Small intestine (tissue), 7 donors: ENCODE measurements at regions not wholly inside any gene's neighbourhood (a gene's known extent, or its start where the extent isn't known, plus 50 kb on each side); places are given as distances from the start of the nearest gene placed in this dataset.

Experiments used
- DNase-seq, 2 donors: peaks; one replicate each; pipeline versions ENCODE4 v3.0.0 to v3.0.0-alpha.2; 2013
- FAIRE-seq: peaks from 2 replicates; lab custom pipeline; 2012; peaks lifted over from hg19 to GRCh38; lab: Jason Lieb, UNC
- H3K27ac ChIP-seq, 3 donors: one replicate each; pipeline ENCODE4 v1.5.1; 2013; ENCODE audit warnings: low read length in 2 of 3, mild to moderate bottlenecking in 2 of 3, control low read depth in 1 of 3, inconsistent platforms in 1 of 3, low read depth in 1 of 3, moderate library complexity in 1 of 3
- H3K27me3 ChIP-seq, 3 donors: one replicate each; pipeline ENCODE4 v1.6.1; 2013; ENCODE audit warnings: low read length in 3 of 3, inconsistent platforms in 1 of 3; ENCODE audit not compliant: control insufficient read depth in 3 of 3, insufficient read depth in 3 of 3
- H3K36me3 ChIP-seq, 3 donors: one replicate each; pipeline ENCODE4 v1.6.1; 2013; ENCODE audit warnings: low read length in 3 of 3, inconsistent platforms in 1 of 3, low read depth in 1 of 3, mild to moderate bottlenecking in 1 of 3, moderate library complexity in 1 of 3; ENCODE audit not compliant: control insufficient read depth in 3 of 3, insufficient read depth in 2 of 3
- H3K4me1 ChIP-seq, 3 donors: one replicate each; pipeline ENCODE4 v1.6.1; 2013; ENCODE audit warnings: low read length in 2 of 3, inconsistent platforms in 1 of 3, low read depth in 1 of 3, mild to moderate bottlenecking in 1 of 3, moderate library complexity in 1 of 3; ENCODE audit not compliant: control insufficient read depth in 3 of 3, insufficient read depth in 2 of 3
- H3K4me3 ChIP-seq, 3 donors: one replicate each; pipeline ENCODE4 v1.5.1; 2013; ENCODE audit warnings: low read length in 3 of 3, control low read depth in 1 of 3, inconsistent platforms in 1 of 3, low read depth in 1 of 3, mild to moderate bottlenecking in 1 of 3, moderate library complexity in 1 of 3
- H3K9me3 ChIP-seq, 2 donors: one replicate each; pipeline ENCODE4 v1.6.1; 2013; ENCODE audit warnings: low read depth in 1 of 2, low read length in 1 of 2; ENCODE audit not compliant: control insufficient read depth in 2 of 2, insufficient read depth in 1 of 2
- WGBS, 3 donors: extraction: QIAGEN DNeasy Blood & Tissue Kit; methylation state at CpG; one replicate each; pipeline ENCODE4 v1.1.7; 2013; 5-methylcytosine and 5-hydroxymethylcytosine counted together
- donor health status: healthy with polysubstance abuse.
- donor health status: control.
- donor health status: control.
- donor health status: Bipolar disorder and iron deficiency.
- donor health status: healthy.

- H3K4me3 ChIP-seq = no peak overlapping the region
- H3K4me1 ChIP-seq = no peaks in the 10 kb centered on the region
- 87 to 93% (median 90%) methylated on average over 7 of the region's 7 CpGs for WGBS, 3 donors
- H3K9me3 ChIP-seq = peaks cover 0 to 4% of the 10 kb centered on the region in 2 donors
- FAIRE-seq = no peak
- H3K27ac ChIP-seq = no peak overlapping the region
- H3K27me3 ChIP-seq = peaks cover 0 to 2% (median 0%) of the 10 kb centered on the region in 3 donors
- H3K36me3 ChIP-seq = no peaks in the 10 kb centered on the region
- no peak for DNase-seq
Observed at GRCh38 chr10:44787480-44788075, 123.6 kb upstream of the TMEM72 start.

- no peak for DNase-seq
- no peak for FAIRE-seq
- peaks cover 0 to 1% (median 0%) of the 10 kb centered on the region in 3 donors for H3K27me3 ChIP-seq
- H3K36me3 ChIP-seq = no peaks in the 10 kb centered on the region
- WGBS, 3 donors = 74 to 79% (median 78%) methylated on average over 12 of the region's 12 CpGs
- H3K4me3 ChIP-seq = no peak overlapping the region
- no peaks in the 10 kb centered on the region for H3K4me1 ChIP-seq
- peaks cover 0 to 4% of the 10 kb centered on the region in 2 donors for H3K9me3 ChIP-seq
- H3K27ac ChIP-seq = no peak overlapping the region
Observed at GRCh38 chr10:44788147-44789129, 122.7 kb upstream of the TMEM72 start.

- H3K4me1 ChIP-seq = no peaks in the 10 kb centered on the region
- 75 to 83% (median 77%) methylated on average over 5 of the region's 5 CpGs for WGBS, 3 donors
- DNase-seq = no peak
- no peak overlapping the region for H3K4me3 ChIP-seq
- H3K9me3 ChIP-seq = no peaks in the 10 kb centered on the region
- no peaks in the 10 kb centered on the region for H3K36me3 ChIP-seq
- no peak overlapping the region for H3K27ac ChIP-seq
- FAIRE-seq = no peak
- peaks cover 0 to 3% (median 0%) of the 10 kb centered on the region in 3 donors for H3K27me3 ChIP-seq
Observed at GRCh38 chr10:44792119-44792775, 118.9 kb upstream of the TMEM72 start.

- H3K4me1 ChIP-seq = no peaks in the 10 kb centered on the region
- FAIRE-seq = no peak
- peaks cover 0 to 3% (median 0%) of the 10 kb centered on the region in 3 donors for H3K27me3 ChIP-seq
- no peak overlapping the region for H3K27ac ChIP-seq
- no peaks in the 10 kb centered on the region for H3K9me3 ChIP-seq
- H3K4me3 ChIP-seq = no peak overlapping the region
- DNase-seq = no peak
- WGBS, 3 donors = 55 to 70% (median 69%) methylated on average over 2 of the region's 2 CpGs
- H3K36me3 ChIP-seq = no peaks in the 10 kb centered on the region
Observed at GRCh38 chr10:44799966-44800365, 111.2 kb upstream of the TMEM72 start.

GRCh38 chr10:44801383-44802327 lies 109.5 kb upstream of the TMEM72 start:
- WGBS, 3 donors = 45 to 52% (median 51%) methylated on average over 6 of the region's 6 CpGs
- Histone ChIP-seq H3K9me3 (no peaks in the 10 kb centered on the region), H3K4me1 (no peaks in the 10 kb centered on the region), H3K27me3 (no peaks in the 10 kb centered on the region), H3K4me3 (no peak overlapping the region), H3K27ac (no peak overlapping the region), H3K36me3 (no peaks in the 10 kb centered on the region)
- peak in 1 of 2 donors; percentile 74 for DNase-seq
- no peak for FAIRE-seq

- Histone ChIP-seq H3K4me1 (no peaks in the 10 kb centered on the region), H3K27me3 (no peaks in the 10 kb centered on the region), H3K4me3 (no peak overlapping the region), H3K9me3 (no peaks in the 10 kb centered on the region), H3K36me3 (no peaks in the 10 kb centered on the region), H3K27ac (no peak overlapping the region)
- DNase-seq (no peak), FAIRE-seq (no peak)
- WGBS, 3 donors = 81 to 91% (median 81%) methylated on average over 2 of the region's 2 CpGs
Observed at GRCh38 chr10:44803862-44804261, 107.3 kb upstream of the TMEM72 start.

- 72 to 90% (median 73%) methylated on average over 1 of the region's 1 CpG for WGBS, 3 donors
- Histone ChIP-seq H3K27me3 (no peaks in the 10 kb centered on the region), H3K4me3 (no peak overlapping the region), H3K9me3 (no peaks in the 10 kb centered on the region), H3K36me3 (no peaks in the 10 kb centered on the region), H3K27ac (no peak overlapping the region), H3K4me1 (no peaks in the 10 kb centered on the region)
- no peak for DNase-seq
- FAIRE-seq = no peak
Observed at GRCh38 chr10:44804661-44805060, 106.5 kb upstream of the TMEM72 start.
